NCI-H146 (cell line): ENCODE measurements at regions not wholly inside any gene's neighbourhood (a gene's known extent, or its start where the extent isn't known, plus 50 kb on each side); places are given as distances from the start of the nearest gene placed in this dataset.
A peak's percentile ranks its signal among the peaks of the same experiment; 100 is the strongest.
"Not testable (repeated sequence)": the region's sequence is repeated elsewhere in the genome, so short reads cannot be mapped to it uniquely, and the experiment has no call there.

Experiments used
- DNase-seq: peaks from one replicate; lab custom pipeline; 2025; lab: John Stamatoyannopoulos, UW

GRCh38 chr9:22650946-22651345 lies 204.3 kb downstream of the DMRTA1 start:
- DNase-seq: no peak

- DNase-seq: no peak
Observed at GRCh38 chr9:22654833-22655232, 208.2 kb downstream of the DMRTA1 start.

- DNase-seq: no peak
Observed at GRCh38 chr9:22657713-22658112, 211.1 kb downstream of the DMRTA1 start.

- DNase-seq: not testable (repeated sequence)
Observed at GRCh38 chr9:22658484-22658883, 211.9 kb downstream of the DMRTA1 start.

GRCh38 chr9:22682536-22682935 lies 235.9 kb downstream of the DMRTA1 start:
- DNase-seq: peak; percentile 85

GRCh38 chr9:22682961-22683699 lies 236.5 kb downstream of the DMRTA1 start:
- DNase-seq: peak; percentile 95

- DNase-seq: peak; percentile 80
Observed at GRCh38 chr9:22683700-22684075, 237.1 kb downstream of the DMRTA1 start.

GRCh38 chr9:22693156-22693555 lies 246.5 kb downstream of the DMRTA1 start:
- DNase-seq: no peak

- no peak for DNase-seq
Observed at GRCh38 chr9:22700171-22700570, 253.5 kb downstream of the DMRTA1 start.

GRCh38 chr9:22718653-22719052 lies 272.0 kb downstream of the DMRTA1 start:
- DNase-seq: no peak

GRCh38 chr9:22722492-22722891 lies 275.9 kb downstream of the DMRTA1 start:
- DNase-seq: no peak

GRCh38 chr9:22731786-22732185 lies 285.2 kb downstream of the DMRTA1 start:
- DNase-seq: no peak

- no peak for DNase-seq
Observed at GRCh38 chr9:22739712-22740111, 293.1 kb downstream of the DMRTA1 start.

- no peak for DNase-seq
Observed at GRCh38 chr9:22740781-22741180, 294.2 kb downstream of the DMRTA1 start.

- DNase-seq: no peak
Observed at GRCh38 chr9:22742401-22742800, 295.8 kb downstream of the DMRTA1 start.

GRCh38 chr9:22773501-22774220 lies 327.0 kb downstream of the DMRTA1 start:
- DNase-seq: no peak

GRCh38 chr9:22790329-22790728 lies 343.7 kb downstream of the DMRTA1 start:
- DNase-seq: no peak

- DNase-seq: no peak
Observed at GRCh38 chr9:22808876-22809275, 362.3 kb downstream of the DMRTA1 start.

GRCh38 chr9:22809371-22809770 lies 362.7 kb downstream of the DMRTA1 start:
- DNase-seq: no peak

- peak; percentile 70 for DNase-seq
Observed at GRCh38 chr9:22813529-22813928, 366.9 kb downstream of the DMRTA1 start.

GRCh38 chr9:22815246-22815645 lies 368.6 kb downstream of the DMRTA1 start:
- DNase-seq: no peak

- no peak for DNase-seq
Observed at GRCh38 chr9:22817181-22817580, 370.6 kb downstream of the DMRTA1 start.

GRCh38 chr9:22829236-22829635 lies 382.6 kb downstream of the DMRTA1 start:
- no peak for DNase-seq

- peak; percentile 27 for DNase-seq
Observed at GRCh38 chr9:22838266-22838665, 391.6 kb downstream of the DMRTA1 start.
